ENCODE measurements at regions not wholly inside any gene's neighbourhood (a gene's known extent, or its start where the extent isn't known, plus 50 kb on each side); places are given as distances from the start of the nearest gene placed in this dataset.

GRCh38 chr9:27664121-27664779 is 91.0 kb upstream of the C9orf72 start:
- TF ChIP-seq CTCF (conservative IDR thresholded peaks at IDR 0.05; ENCODE audit: low read length) = no peak
- no peak for TF ChIP-seq EZH2phosphoT487 (IDR thresholded peaks at IDR 0.05; ENCODE audit: borderline replicate concordance)
- Histone ChIP-seq H3K4me3 (ENCODE audit: low read length, poor library complexity, severe bottlenecking) (no peak overlapping the region), H3K9ac (ENCODE audit: low read depth, low read length, poor library complexity, severe bottlenecking) (no peak overlapping the region), H3K4me1 (ENCODE audit: insufficient read depth, low read length, poor library complexity, severe bottlenecking) (no peaks in the 10 kb centered on the region), H4K20me1 (ENCODE audit: insufficient read depth, low read length, poor library complexity, severe bottlenecking) (no peaks in the 10 kb centered on the region), H3K27me3 (ENCODE audit: insufficient read depth, low read length, poor library complexity, severe bottlenecking) (no peaks in the 10 kb centered on the region), H3K36me3 (ENCODE audit: insufficient read depth, low read length) (no peaks in the 10 kb centered on the region), H3K4me2 (ENCODE audit: low read depth, low read length, poor library complexity, severe bottlenecking) (no peak overlapping the region), H3K79me2 (ENCODE audit: insufficient read depth, low read length) (no peaks in the 10 kb centered on the region), H3F3A (ENCODE audit: low read depth) (no peaks in the 10 kb centered on the region), H2AFZ (ENCODE audit: low read length) (no peak overlapping the region), H3K9me2 (replicated peaks; ENCODE audit: low read depth, low read length) (no peaks in the 10 kb centered on the region), H3K9me3 (ENCODE audit: insufficient read depth, low read depth, low read length) (no peaks in the 10 kb centered on the region)

- Histone ChIP-seq H3K36me3 (ENCODE audit: insufficient read depth, low read length) (no peaks in the 10 kb centered on the region), H3K79me2 (ENCODE audit: insufficient read depth, low read length) (no peaks in the 10 kb centered on the region), H2AFZ (ENCODE audit: low read length) (no peak overlapping the region), H3F3A (ENCODE audit: low read depth) (no peaks in the 10 kb centered on the region), H3K4me3 (ENCODE audit: low read length, poor library complexity, severe bottlenecking) (no peak overlapping the region), H3K4me2 (ENCODE audit: low read depth, low read length, poor library complexity, severe bottlenecking) (no peak overlapping the region), H3K9me3 (ENCODE audit: insufficient read depth, low read depth, low read length) (no peaks in the 10 kb centered on the region), H4K20me1 (ENCODE audit: insufficient read depth, low read length, poor library complexity, severe bottlenecking) (no peaks in the 10 kb centered on the region), H3K27me3 (ENCODE audit: insufficient read depth, low read length, poor library complexity, severe bottlenecking) (no peaks in the 10 kb centered on the region), H3K4me1 (ENCODE audit: insufficient read depth, low read length, poor library complexity, severe bottlenecking) (no peaks in the 10 kb centered on the region), H3K9ac (ENCODE audit: low read depth, low read length, poor library complexity, severe bottlenecking) (no peak overlapping the region), H3K9me2 (replicated peaks; ENCODE audit: low read depth, low read length) (no peaks in the 10 kb centered on the region)
- no peak for TF ChIP-seq CTCF (conservative IDR thresholded peaks at IDR 0.05; ENCODE audit: low read length)
- TF ChIP-seq EZH2phosphoT487 (IDR thresholded peaks at IDR 0.05; ENCODE audit: borderline replicate concordance) = no peak
These were observed 91.9 kb upstream of the C9orf72 start for GRCh38 chr9:27665136-27665535.

GRCh38 chr9:27668280-27668679 is 95.0 kb upstream of the C9orf72 start:
- Histone ChIP-seq H2AFZ (ENCODE audit: low read length) (no peak overlapping the region), H3K9me3 (ENCODE audit: insufficient read depth, low read depth, low read length) (no peaks in the 10 kb centered on the region), H3K9me2 (replicated peaks; ENCODE audit: low read depth, low read length) (no peaks in the 10 kb centered on the region), H3K4me2 (ENCODE audit: low read depth, low read length, poor library complexity, severe bottlenecking) (no peak overlapping the region), H3F3A (ENCODE audit: low read depth) (no peaks in the 10 kb centered on the region), H3K9ac (ENCODE audit: low read depth, low read length, poor library complexity, severe bottlenecking) (no peak overlapping the region), H3K4me3 (ENCODE audit: low read length, poor library complexity, severe bottlenecking) (no peak overlapping the region), H3K36me3 (ENCODE audit: insufficient read depth, low read length) (no peaks in the 10 kb centered on the region), H4K20me1 (ENCODE audit: insufficient read depth, low read length, poor library complexity, severe bottlenecking) (no peaks in the 10 kb centered on the region), H3K79me2 (ENCODE audit: insufficient read depth, low read length) (no peaks in the 10 kb centered on the region), H3K27me3 (ENCODE audit: insufficient read depth, low read length, poor library complexity, severe bottlenecking) (no peaks in the 10 kb centered on the region), H3K4me1 (ENCODE audit: insufficient read depth, low read length, poor library complexity, severe bottlenecking) (no peaks in the 10 kb centered on the region)
- TF ChIP-seq EZH2phosphoT487 (IDR thresholded peaks at IDR 0.05; ENCODE audit: borderline replicate concordance) = no peak

- no peak overlapping the region for H3K4me2 ChIP-seq (ENCODE audit: low read depth, low read length, poor library complexity, severe bottlenecking)
- H4K20me1 ChIP-seq (ENCODE audit: insufficient read depth, low read length, poor library complexity, severe bottlenecking) = no peaks in the 10 kb centered on the region
- H3K9ac ChIP-seq (ENCODE audit: low read depth, low read length, poor library complexity, severe bottlenecking) = no peak overlapping the region
- no peaks in the 10 kb centered on the region for H3K36me3 ChIP-seq (ENCODE audit: insufficient read depth, low read length)
- TF ChIP-seq CTCF (conservative IDR thresholded peaks at IDR 0.05; ENCODE audit: low read length) (no peak), EZH2phosphoT487 (IDR thresholded peaks at IDR 0.05; ENCODE audit: borderline replicate concordance) (no peak)
- H2AFZ ChIP-seq (ENCODE audit: low read length) = no peak overlapping the region
- no peaks in the 10 kb centered on the region for H3K27me3 ChIP-seq (ENCODE audit: insufficient read depth, low read length, poor library complexity, severe bottlenecking)
- H3K9me3 ChIP-seq (ENCODE audit: insufficient read depth, low read depth, low read length) = no peaks in the 10 kb centered on the region
- no peaks in the 10 kb centered on the region for H3K79me2 ChIP-seq (ENCODE audit: insufficient read depth, low read length)
- H3F3A ChIP-seq (ENCODE audit: low read depth) = no peaks in the 10 kb centered on the region
- no peak overlapping the region for H3K4me3 ChIP-seq (ENCODE audit: low read length, poor library complexity, severe bottlenecking)
- H3K9me2 ChIP-seq (replicated peaks; ENCODE audit: low read depth, low read length) = no peaks in the 10 kb centered on the region
- no peaks in the 10 kb centered on the region for H3K4me1 ChIP-seq (ENCODE audit: insufficient read depth, low read length, poor library complexity, severe bottlenecking)
These were observed 98.4 kb upstream of the C9orf72 start for GRCh38 chr9:27671636-27672035.

Measured in Loucy (cell line).